HepG2 (cell line): ENCODE measurements at regions not wholly inside any gene's neighbourhood (a gene's known extent, or its start where the extent isn't known, plus 50 kb on each side); places are given as distances from the start of the nearest gene placed in this dataset.

Experiments used
- CEBPZ ChIP-seq: IDR thresholded peaks from 2 replicates; pipeline ENCODE4 v1.6.1; 2012; ENCODE audit warnings: low read length, improper control_type of control experiment
- EHMT2 ChIP-seq: fragments of 200-600 bp; sonication (generic); IDR thresholded peaks from 2 replicates; pipeline ENCODE4 v1.7.0; 2017; ENCODE audit warnings: antibody characterized with exemption, low read depth, low read length, borderline replicate concordance
- ETV5 ChIP-seq: IDR thresholded peaks from 2 replicates; pipeline ENCODE4 v1.6.1; 2018; ENCODE audit warnings: missing biosample characterization, missing genetic modification reagents, inconsistent platforms, borderline replicate concordance
- HMG20A ChIP-seq: IDR thresholded peaks from 2 replicates; pipeline ENCODE4 v1.6.1; 2016; ENCODE audit warnings: borderline replicate concordance
- IKZF5 ChIP-seq: IDR thresholded peaks from 2 replicates; pipeline ENCODE4 v1.6.1; 2018; ENCODE audit warnings: missing genetic modification reagents, mild to moderate bottlenecking, missing compliant biosample characterization
- PPARG ChIP-seq: conservative IDR thresholded peaks from 2 replicates; pipeline ENCODE4 v1.6.1; 2016; ENCODE audit warnings: missing biosample characterization, missing genetic modification reagents
- RARA ChIP-seq: IDR thresholded peaks from 2 replicates; pipeline ENCODE4 v1.6.1; 2016; ENCODE audit warnings: missing genetic modification reagents, missing compliant biosample characterization
- RNF2 ChIP-seq: fragments of 450-650 bp; conservative IDR thresholded peaks from 2 replicates; pipeline ENCODE4 v1.6.1; 2016; ENCODE audit warnings: low read depth
- TAF15 ChIP-seq: fragments of 200-400 bp; formaldehyde crosslinking; IDR thresholded peaks from one replicate; pipeline ENCODE4 v1.6.1; 2018; ENCODE audit warnings: mild to moderate bottlenecking, low read depth, low read length; ENCODE audit not compliant: poor library complexity, severe bottlenecking
- YY1 ChIP-seq: IDR thresholded peaks from 2 replicates; pipeline ENCODE4 v1.6.1; 2011; ENCODE audit warnings: low read length, low read depth, moderate library complexity, mild to moderate bottlenecking; ENCODE audit not compliant: insufficient read depth, insufficient replicate concordance
- ZFP62 ChIP-seq: sonication (generic); formaldehyde crosslinking; IDR thresholded peaks from 2 replicates; pipeline ENCODE4 v1.4.0; 2020; ENCODE audit warnings: missing genetic modification reagents
- ZNF17 ChIP-seq: sonication (generic); formaldehyde crosslinking; IDR thresholded peaks from 2 replicates; pipeline ENCODE4 v1.5.0; 2020; ENCODE audit warnings: mild to moderate bottlenecking, missing genetic modification reagents
- ZNF296 ChIP-seq: sonication (generic); formaldehyde crosslinking; conservative IDR thresholded peaks from 2 replicates; pipeline ENCODE4 v1.5.0; 2020; ENCODE audit warnings: mild to moderate bottlenecking, missing genetic modification reagents
- ZNF407 ChIP-seq: sonication (generic); formaldehyde crosslinking; IDR thresholded peaks from one replicate; pipeline ENCODE4 v1.5.1; 2020; ENCODE audit warnings: mild to moderate bottlenecking, missing genetic modification reagents; ENCODE audit errors: not compliant biosample characterization
- ZNF639 ChIP-seq: conservative IDR thresholded peaks from 2 replicates; pipeline ENCODE4 v1.6.1; 2018; ENCODE audit warnings: missing genetic modification reagents
- ZNF713 ChIP-seq: sonication (generic); formaldehyde crosslinking; IDR thresholded peaks from 2 replicates; pipeline ENCODE4 v1.4.0; 2020; ENCODE audit warnings: mild to moderate bottlenecking, missing genetic modification reagents
- ZNF772 ChIP-seq: sonication (generic); formaldehyde crosslinking; IDR thresholded peaks from 2 replicates; pipeline ENCODE4 v1.5.0; 2020; ENCODE audit warnings: mild to moderate bottlenecking, missing genetic modification reagents

- TF ChIP-seq IKZF5, result 0 out of 2 replicates have a peak, but pooled peaks have one; percentile 26
- no peak for TF ChIP-seq TAF15
- no peak for TF ChIP-seq ZNF713 (CRISPR knock-in tag)
- TF ChIP-seq EHMT2, result no peak
- TF ChIP-seq RNF2, result no peak
- no peak for TF ChIP-seq ZNF639 (CRISPR knock-in tag)
- TF ChIP-seq ZFP62 (CRISPR knock-in tag), result no peak
- no peak for TF ChIP-seq ZNF296
- peak; percentile 38 for TF ChIP-seq RARA (CRISPR knock-in tag)
- peak; percentile 85; the same call in 1 of the 2 replicates for TF ChIP-seq ETV5 (CRISPR knock-in tag)
- TF ChIP-seq ZNF407, result no peak
- TF ChIP-seq ZNF17 (CRISPR knock-in tag), result no peak
- TF ChIP-seq YY1, result no peak
- TF ChIP-seq HMG20A, result peak; percentile 51; the same call in 1 of the 2 replicates
- TF ChIP-seq PPARG (CRISPR knock-in tag), result no peak
- TF ChIP-seq ZNF772 (CRISPR knock-in tag), result no peak
- TF ChIP-seq CEBPZ, result no peak
Measured at GRCh38 chr2:63735263-63735662, 106.4 kb upstream of the UGP2 start (continued).
